ENCODE measurements at regions not wholly inside any gene's neighbourhood (a gene's known extent, or its start where the extent isn't known, plus 50 kb on each side); places are given as distances from the start of the nearest gene placed in this dataset.

- Histone ChIP-seq H3K36me3 (ENCODE audit: control insufficient read depth, insufficient read depth, low read length) (no peaks in the 10 kb centered on the region), H3K4me1 (ENCODE audit: control insufficient read depth, insufficient read depth, low read length, poor library complexity, severe bottlenecking) (no peaks in the 10 kb centered on the region), H3K27me3 (replicated peaks; ENCODE audit: control insufficient read depth, insufficient read depth, low read length, poor library complexity, severe bottlenecking) (no peaks in the 10 kb centered on the region), H3K9me3 (ENCODE audit: control insufficient read depth, low read length) (no peaks in the 10 kb centered on the region), H3K4me3 (ENCODE audit: insufficient read depth, low read depth, low read length, poor library complexity, severe bottlenecking) (no peak overlapping the region), H3K27ac (ENCODE audit: insufficient read depth, low read length, poor library complexity, severe bottlenecking) (no peak overlapping the region)
- no peak for DNase-seq
Observed at GRCh38 chr6:6895929-6896328, 211.8 kb upstream of the RREB1 start.

DNA sequence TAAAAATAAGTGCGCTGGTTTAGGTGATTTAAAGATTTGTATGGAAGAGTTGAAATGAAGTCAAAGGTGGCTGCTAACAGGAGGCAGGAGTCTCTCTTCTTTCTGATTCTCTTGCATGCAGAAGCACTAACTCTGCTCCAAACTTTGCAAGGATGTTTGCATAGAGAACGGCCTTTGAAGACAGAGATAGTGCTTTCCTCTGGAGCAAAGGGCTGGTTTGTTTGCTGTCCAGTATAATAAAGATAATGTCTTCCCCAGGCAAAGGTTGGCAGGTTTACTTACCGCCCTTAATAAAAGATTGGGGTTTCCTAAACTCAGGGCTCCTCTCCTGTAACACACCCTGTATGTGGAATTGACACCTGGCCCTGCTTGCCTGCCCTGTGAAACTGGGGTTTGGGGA, 210.6 kb upstream of the RREB1 start:
- no peaks in the 10 kb centered on the region for H3K27me3 ChIP-seq (replicated peaks; ENCODE audit: control insufficient read depth, insufficient read depth, low read length, poor library complexity, severe bottlenecking)
- no peaks in the 10 kb centered on the region for H3K36me3 ChIP-seq (ENCODE audit: control insufficient read depth, insufficient read depth, low read length)
- no peaks in the 10 kb centered on the region for H3K4me1 ChIP-seq (ENCODE audit: control insufficient read depth, insufficient read depth, low read length, poor library complexity, severe bottlenecking)
- H3K4me3 ChIP-seq (ENCODE audit: insufficient read depth, low read depth, low read length, poor library complexity, severe bottlenecking), result no peak overlapping the region
- no peaks in the 10 kb centered on the region for H3K9me3 ChIP-seq (ENCODE audit: control insufficient read depth, low read length)
- no peak overlapping the region for H3K27ac ChIP-seq (ENCODE audit: insufficient read depth, low read length, poor library complexity, severe bottlenecking)
- DNase-seq, result no peak

DNA sequence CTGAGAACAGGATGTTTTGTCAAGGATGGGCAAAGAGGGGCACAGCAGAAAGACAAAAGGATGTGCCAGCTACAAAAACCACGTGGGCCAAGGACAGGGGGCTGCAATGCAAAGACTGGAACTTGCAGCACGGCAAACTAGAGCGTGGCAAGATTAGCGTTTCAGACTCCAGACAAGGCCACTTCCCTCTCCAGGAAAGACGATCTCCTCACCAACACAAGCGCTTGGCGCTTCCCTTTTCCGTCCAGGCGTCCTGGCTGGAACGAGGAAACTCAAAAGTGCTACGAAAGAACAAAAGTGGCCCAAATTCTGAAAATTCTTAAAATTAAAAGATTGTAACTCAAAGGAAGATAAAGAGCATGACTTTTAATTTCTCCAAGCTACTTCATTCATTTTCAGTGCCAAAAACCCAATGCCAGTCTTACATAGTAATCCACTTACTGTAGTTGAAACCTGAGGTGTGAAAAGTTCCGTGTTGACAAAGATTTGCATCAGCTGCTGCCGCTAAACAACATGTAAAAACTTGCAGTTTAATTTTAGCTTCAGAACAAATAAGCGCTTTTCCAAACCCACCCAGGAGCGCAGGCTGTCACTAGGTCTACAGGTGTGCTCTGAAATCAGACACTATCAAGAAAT, 207.1 kb upstream of the RREB1 start:
- H3K4me3 ChIP-seq (ENCODE audit: insufficient read depth, low read depth, low read length, poor library complexity, severe bottlenecking), result no peak overlapping the region
- H3K27ac ChIP-seq (ENCODE audit: insufficient read depth, low read length, poor library complexity, severe bottlenecking), result no peak overlapping the region
- H3K4me1 ChIP-seq (ENCODE audit: control insufficient read depth, insufficient read depth, low read length, poor library complexity, severe bottlenecking), result no peaks in the 10 kb centered on the region
- H3K9me3 ChIP-seq (ENCODE audit: control insufficient read depth, low read length), result no peaks in the 10 kb centered on the region
- DNase-seq, result no peak
- no peaks in the 10 kb centered on the region for H3K27me3 ChIP-seq (replicated peaks; ENCODE audit: control insufficient read depth, insufficient read depth, low read length, poor library complexity, severe bottlenecking)
- no peaks in the 10 kb centered on the region for H3K36me3 ChIP-seq (ENCODE audit: control insufficient read depth, insufficient read depth, low read length)

DNA sequence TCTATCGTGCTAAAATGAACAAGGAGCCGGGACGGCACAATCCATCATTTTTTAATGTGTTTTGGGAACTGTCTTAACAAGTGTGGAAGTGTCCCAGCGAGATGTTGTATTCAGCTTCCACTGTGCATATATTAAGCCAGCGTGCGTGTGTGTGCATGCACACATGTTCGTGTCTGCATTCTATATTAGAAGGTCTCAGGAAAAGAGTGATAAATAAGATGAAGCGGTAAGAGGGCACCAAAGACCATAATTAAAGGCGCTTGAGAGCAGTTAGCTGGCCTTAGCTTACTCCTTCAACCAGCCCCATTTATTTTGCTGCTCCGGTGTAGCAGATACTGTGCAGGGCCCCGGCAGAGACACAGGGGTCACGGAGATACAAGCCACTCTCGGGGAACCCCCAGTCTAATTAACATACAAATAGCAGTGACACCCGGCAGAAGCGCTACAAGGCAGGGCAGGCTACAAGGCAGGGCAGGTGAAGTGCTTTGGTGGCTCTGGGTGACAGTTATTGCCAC, 206.5 kb upstream of the RREB1 start:
- Histone ChIP-seq H3K36me3 (ENCODE audit: control insufficient read depth, insufficient read depth, low read length) (no peaks in the 10 kb centered on the region), H3K9me3 (ENCODE audit: control insufficient read depth, low read length) (no peaks in the 10 kb centered on the region), H3K27ac (ENCODE audit: insufficient read depth, low read length, poor library complexity, severe bottlenecking) (no peak overlapping the region), H3K4me1 (ENCODE audit: control insufficient read depth, insufficient read depth, low read length, poor library complexity, severe bottlenecking) (no peaks in the 10 kb centered on the region), H3K27me3 (replicated peaks; ENCODE audit: control insufficient read depth, insufficient read depth, low read length, poor library complexity, severe bottlenecking) (no peaks in the 10 kb centered on the region), H3K4me3 (ENCODE audit: insufficient read depth, low read depth, low read length, poor library complexity, severe bottlenecking) (no peak overlapping the region)
- no peak for DNase-seq

GRCh38 chr6:6901945-6902344, 205.8 kb upstream of the RREB1 start:
- H3K27ac ChIP-seq (ENCODE audit: insufficient read depth, low read length, poor library complexity, severe bottlenecking), result no peak overlapping the region
- H3K4me3 ChIP-seq (ENCODE audit: insufficient read depth, low read depth, low read length, poor library complexity, severe bottlenecking), result no peak overlapping the region
- no peak for DNase-seq
- no peaks in the 10 kb centered on the region for H3K4me1 ChIP-seq (ENCODE audit: control insufficient read depth, insufficient read depth, low read length, poor library complexity, severe bottlenecking)
- H3K36me3 ChIP-seq (ENCODE audit: control insufficient read depth, insufficient read depth, low read length), result no peaks in the 10 kb centered on the region
- H3K9me3 ChIP-seq (ENCODE audit: control insufficient read depth, low read length), result no peaks in the 10 kb centered on the region
- no peaks in the 10 kb centered on the region for H3K27me3 ChIP-seq (replicated peaks; ENCODE audit: control insufficient read depth, insufficient read depth, low read length, poor library complexity, severe bottlenecking)

- H3K27me3 ChIP-seq (replicated peaks; ENCODE audit: control insufficient read depth, insufficient read depth, low read length, poor library complexity, severe bottlenecking), result no peaks in the 10 kb centered on the region
- H3K4me3 ChIP-seq (ENCODE audit: insufficient read depth, low read depth, low read length, poor library complexity, severe bottlenecking), result no peak overlapping the region
- H3K36me3 ChIP-seq (ENCODE audit: control insufficient read depth, insufficient read depth, low read length), result no peaks in the 10 kb centered on the region
- no peaks in the 10 kb centered on the region for H3K9me3 ChIP-seq (ENCODE audit: control insufficient read depth, low read length)
- DNase-seq, result no peak
- no peaks in the 10 kb centered on the region for H3K4me1 ChIP-seq (ENCODE audit: control insufficient read depth, insufficient read depth, low read length, poor library complexity, severe bottlenecking)
- no peak overlapping the region for H3K27ac ChIP-seq (ENCODE audit: insufficient read depth, low read length, poor library complexity, severe bottlenecking)
Observed at GRCh38 chr6:6905961-6906518, 201.7 kb upstream of the RREB1 start.

- no peaks in the 10 kb centered on the region for H3K27me3 ChIP-seq (replicated peaks; ENCODE audit: control insufficient read depth, insufficient read depth, low read length, poor library complexity, severe bottlenecking)
- no peaks in the 10 kb centered on the region for H3K36me3 ChIP-seq (ENCODE audit: control insufficient read depth, insufficient read depth, low read length)
- no peak overlapping the region for H3K4me3 ChIP-seq (ENCODE audit: insufficient read depth, low read depth, low read length, poor library complexity, severe bottlenecking)
- H3K9me3 ChIP-seq (ENCODE audit: control insufficient read depth, low read length), result no peaks in the 10 kb centered on the region
- no peaks in the 10 kb centered on the region for H3K4me1 ChIP-seq (ENCODE audit: control insufficient read depth, insufficient read depth, low read length, poor library complexity, severe bottlenecking)
- H3K27ac ChIP-seq (ENCODE audit: insufficient read depth, low read length, poor library complexity, severe bottlenecking), result no peak overlapping the region
- no peak for DNase-seq
Observed at GRCh38 chr6:6906570-6907213, 201.1 kb upstream of the RREB1 start.

GRCh38 chr6:6907286-6907685, 200.5 kb upstream of the RREB1 start:
- H3K27me3 ChIP-seq (replicated peaks; ENCODE audit: control insufficient read depth, insufficient read depth, low read length, poor library complexity, severe bottlenecking), result no peaks in the 10 kb centered on the region
- H3K27ac ChIP-seq (ENCODE audit: insufficient read depth, low read length, poor library complexity, severe bottlenecking), result no peak overlapping the region
- H3K36me3 ChIP-seq (ENCODE audit: control insufficient read depth, insufficient read depth, low read length), result no peaks in the 10 kb centered on the region
- H3K4me1 ChIP-seq (ENCODE audit: control insufficient read depth, insufficient read depth, low read length, poor library complexity, severe bottlenecking), result no peaks in the 10 kb centered on the region
- no peak for DNase-seq
- no peaks in the 10 kb centered on the region for H3K9me3 ChIP-seq (ENCODE audit: control insufficient read depth, low read length)
- H3K4me3 ChIP-seq (ENCODE audit: insufficient read depth, low read depth, low read length, poor library complexity, severe bottlenecking), result no peak overlapping the region

DNA sequence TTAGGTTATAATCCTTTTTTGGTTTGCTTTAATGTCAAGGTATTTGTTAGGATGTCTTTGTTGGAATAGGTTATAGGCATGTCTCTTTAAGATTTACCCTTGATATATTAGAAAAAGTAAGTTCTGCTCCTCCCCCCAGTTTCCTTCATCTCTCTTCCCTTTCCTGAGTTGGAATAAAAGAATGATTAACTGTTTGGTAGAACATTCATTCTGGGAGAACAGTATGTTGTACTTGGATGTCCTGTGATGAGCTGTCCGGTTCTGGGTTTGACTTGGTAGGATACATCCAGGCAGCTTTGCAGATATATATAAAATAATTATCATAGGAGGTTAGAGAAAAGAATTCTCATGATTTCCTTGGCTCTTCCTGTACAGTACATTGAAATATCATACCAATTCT, 199.6 kb upstream of the RREB1 start:
- Histone ChIP-seq H3K4me1 (ENCODE audit: control insufficient read depth, insufficient read depth, low read length, poor library complexity, severe bottlenecking) (no peaks in the 10 kb centered on the region), H3K36me3 (ENCODE audit: control insufficient read depth, insufficient read depth, low read length) (no peaks in the 10 kb centered on the region), H3K4me3 (ENCODE audit: insufficient read depth, low read depth, low read length, poor library complexity, severe bottlenecking) (no peak overlapping the region), H3K27ac (ENCODE audit: insufficient read depth, low read length, poor library complexity, severe bottlenecking) (no peak overlapping the region), H3K9me3 (ENCODE audit: control insufficient read depth, low read length) (no peaks in the 10 kb centered on the region), H3K27me3 (replicated peaks; ENCODE audit: control insufficient read depth, insufficient read depth, low read length, poor library complexity, severe bottlenecking) (no peaks in the 10 kb centered on the region)
- DNase-seq, result no peak

DNA sequence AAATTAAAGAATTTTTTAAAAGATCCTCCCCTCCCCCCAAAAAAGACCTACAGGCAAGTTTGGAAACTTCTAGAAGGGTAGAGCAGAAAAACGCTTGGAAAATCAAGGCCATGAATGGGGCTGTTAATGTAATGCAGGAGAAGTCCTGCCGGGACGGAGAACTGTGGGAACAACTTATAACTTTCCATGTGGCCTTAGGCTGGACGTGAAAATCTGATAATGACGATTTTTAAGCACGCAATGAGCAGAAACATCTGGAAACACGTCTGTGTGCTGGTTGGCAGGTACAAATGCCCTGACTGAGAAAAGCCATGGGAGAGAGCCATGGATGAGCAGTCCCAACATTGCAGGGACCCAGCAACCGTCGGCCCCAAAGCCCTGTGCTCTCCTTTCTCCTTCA, 198.7 kb upstream of the RREB1 start:
- Histone ChIP-seq H3K27me3 (replicated peaks; ENCODE audit: control insufficient read depth, insufficient read depth, low read length, poor library complexity, severe bottlenecking) (no peaks in the 10 kb centered on the region), H3K9me3 (ENCODE audit: control insufficient read depth, low read length) (no peaks in the 10 kb centered on the region), H3K4me1 (ENCODE audit: control insufficient read depth, insufficient read depth, low read length, poor library complexity, severe bottlenecking) (no peaks in the 10 kb centered on the region), H3K4me3 (ENCODE audit: insufficient read depth, low read depth, low read length, poor library complexity, severe bottlenecking) (no peak overlapping the region), H3K27ac (ENCODE audit: insufficient read depth, low read length, poor library complexity, severe bottlenecking) (no peak overlapping the region), H3K36me3 (ENCODE audit: control insufficient read depth, insufficient read depth, low read length) (no peaks in the 10 kb centered on the region)
- no peak for DNase-seq

All from effector memory CD4-positive, alpha-beta T cell (primary cell).